22Rv1 (cell line): ENCODE measurements at regions not wholly inside any gene's neighbourhood (a gene's known extent, or its start where the extent isn't known, plus 50 kb on each side); places are given as distances from the start of the nearest gene placed in this dataset.
"Not testable (repeated sequence)": the region's sequence is repeated elsewhere in the genome, so short reads cannot be mapped to it uniquely, and the experiment has no call there.

Source experiments
- CTCF ChIP-seq: fragments of 450-650 bp; IDR thresholded peaks from 2 replicates; pipeline ENCODE4 v1.5.1; 2017; ENCODE audit warnings: mild to moderate bottlenecking
- ZFX ChIP-seq: fragments of 450-650 bp; IDR thresholded peaks from 2 replicates; pipeline ENCODE4 v1.6.1; 2017; ENCODE audit warnings: antibody characterized with exemption, borderline replicate concordance

GRCh38 chr13:109398071-109398470 lies 388.3 kb downstream of the IRS2 start:
- TF ChIP-seq CTCF, ZFX: not testable (repeated sequence)
